Gastrocnemius medialis (tissue), 4 donors: ENCODE measurements at regions not wholly inside any gene's neighbourhood (a gene's known extent, or its start where the extent isn't known, plus 50 kb on each side); places are given as distances from the start of the nearest gene placed in this dataset.

Experiments
- POLR2A ChIP-seq, 2 donors: fragments of 450-650 bp; IDR thresholded peaks; one replicate each; pipeline ENCODE4 v1.6.1; 2017; ENCODE audit warnings: antibody characterized with exemption in 2 of 2, mild to moderate bottlenecking in 2 of 2, moderate library complexity in 2 of 2
- TF ChIP-seq, protein P1 (sequence below), 5 experiments: fragments of 450-650 bp in 3 of 5; fragments of 200-600 bp in 2 of 5; sonication (generic) in 2 of 5; IDR thresholded peaks in 4 of 5; conservative IDR thresholded peaks in 1 of 5; 1 replicate in 4 of 5; 2 replicates in 1 of 5; pipeline ENCODE4 v1.5.1; 2016 to 2019; ENCODE audit warnings: antibody characterized with exemption in 5 of 5, mild to moderate bottlenecking in 3 of 5, moderate library complexity in 3 of 5

DNA sequence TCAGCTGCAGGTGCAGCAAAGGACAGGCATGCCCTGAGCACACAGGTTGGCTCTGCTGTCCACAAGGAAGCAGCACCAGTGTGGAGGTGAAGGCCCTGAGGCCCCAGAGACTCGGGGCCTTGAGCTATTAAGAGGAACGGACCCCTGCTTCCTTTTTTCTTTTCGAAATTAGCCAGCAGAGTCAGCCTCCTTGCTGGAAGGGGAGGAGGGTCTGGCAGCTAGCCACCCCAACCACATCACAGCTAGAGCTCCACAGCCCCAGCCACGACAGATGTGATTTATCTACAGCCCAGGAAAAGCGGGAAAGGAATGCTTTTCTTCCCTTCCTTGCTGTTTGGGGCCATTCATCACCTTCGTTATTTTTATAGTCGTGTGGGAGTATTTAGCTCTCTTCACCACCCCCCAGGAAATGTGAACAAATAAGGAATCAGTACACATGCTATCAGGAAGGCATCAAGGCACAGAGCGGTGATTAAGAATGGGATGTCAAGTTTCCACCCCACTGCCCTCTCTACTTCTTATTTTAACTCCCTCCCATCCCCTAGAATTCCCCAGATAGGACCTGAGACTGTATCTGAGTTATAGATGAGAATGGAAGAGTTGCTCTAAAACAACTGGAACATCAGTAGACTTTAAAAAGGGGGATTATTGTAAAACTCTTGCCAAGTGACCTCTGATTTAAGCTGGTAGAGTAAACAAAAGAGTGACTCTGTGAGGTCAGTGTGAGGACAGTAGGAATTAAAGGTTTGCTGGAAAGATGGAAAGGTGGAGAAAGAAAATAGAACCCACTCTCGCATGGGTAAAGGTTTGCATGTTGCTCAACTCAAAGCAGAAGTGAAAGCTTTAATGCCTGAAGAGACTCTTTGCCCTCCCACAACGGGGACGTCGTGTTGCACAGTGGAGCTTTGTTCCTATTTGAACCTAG, 224.7 kb upstream of the GJB5 start:
- TF ChIP-seq, protein P1, sequence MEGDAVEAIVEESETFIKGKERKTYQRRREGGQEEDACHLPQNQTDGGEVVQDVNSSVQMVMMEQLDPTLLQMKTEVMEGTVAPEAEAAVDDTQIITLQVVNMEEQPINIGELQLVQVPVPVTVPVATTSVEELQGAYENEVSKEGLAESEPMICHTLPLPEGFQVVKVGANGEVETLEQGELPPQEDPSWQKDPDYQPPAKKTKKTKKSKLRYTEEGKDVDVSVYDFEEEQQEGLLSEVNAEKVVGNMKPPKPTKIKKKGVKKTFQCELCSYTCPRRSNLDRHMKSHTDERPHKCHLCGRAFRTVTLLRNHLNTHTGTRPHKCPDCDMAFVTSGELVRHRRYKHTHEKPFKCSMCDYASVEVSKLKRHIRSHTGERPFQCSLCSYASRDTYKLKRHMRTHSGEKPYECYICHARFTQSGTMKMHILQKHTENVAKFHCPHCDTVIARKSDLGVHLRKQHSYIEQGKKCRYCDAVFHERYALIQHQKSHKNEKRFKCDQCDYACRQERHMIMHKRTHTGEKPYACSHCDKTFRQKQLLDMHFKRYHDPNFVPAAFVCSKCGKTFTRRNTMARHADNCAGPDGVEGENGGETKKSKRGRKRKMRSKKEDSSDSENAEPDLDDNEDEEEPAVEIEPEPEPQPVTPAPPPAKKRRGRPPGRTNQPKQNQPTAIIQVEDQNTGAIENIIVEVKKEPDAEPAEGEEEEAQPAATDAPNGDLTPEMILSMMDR (IDR thresholded peaks at IDR 0.05 in 4 of 5, conservative IDR thresholded peaks at IDR 0.05 in 1 of 5) = no peak
- TF ChIP-seq POLR2A (IDR thresholded peaks at IDR 0.05) = no peak
